HG02588 (cell line): ENCODE measurements at regions not wholly inside any gene's neighbourhood (a gene's known extent, or its start where the extent isn't known, plus 50 kb on each side); places are given as distances from the start of the nearest gene placed in this dataset.
"Not testable (repeated sequence)": the region's sequence is repeated elsewhere in the genome, so short reads cannot be mapped to it uniquely, and the experiment has no call there.

ENCODE experiments used
- ATAC-seq: cut with Tn5 transposase; IDR thresholded peaks from one replicate; pipeline ENCODE4 v1.9.1; 2021; ENCODE audit warnings: mild to moderate bottlenecking, moderate library complexity; ENCODE audit not compliant: unreplicated experiment

DNA sequence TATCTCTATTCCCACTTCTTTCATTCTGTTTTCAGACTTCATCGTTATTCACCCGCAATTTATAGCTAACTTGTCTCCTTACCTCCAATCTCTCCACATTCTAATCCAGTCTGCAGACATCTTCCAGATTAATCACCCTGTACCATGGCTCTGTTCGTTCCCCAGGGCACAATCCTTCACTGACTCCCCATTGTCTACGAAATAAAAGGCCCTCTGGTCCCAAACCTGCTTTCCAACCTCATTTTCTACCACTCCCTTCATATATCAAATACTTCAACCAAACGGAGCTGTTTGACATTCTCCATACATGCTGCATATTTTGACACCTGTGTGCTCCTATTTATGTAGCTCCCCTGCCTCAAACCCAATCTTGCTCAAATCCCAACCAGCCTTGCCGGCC, 1720.6 kb upstream of the WWC1 start:
- no peak for ATAC-seq

DNA sequence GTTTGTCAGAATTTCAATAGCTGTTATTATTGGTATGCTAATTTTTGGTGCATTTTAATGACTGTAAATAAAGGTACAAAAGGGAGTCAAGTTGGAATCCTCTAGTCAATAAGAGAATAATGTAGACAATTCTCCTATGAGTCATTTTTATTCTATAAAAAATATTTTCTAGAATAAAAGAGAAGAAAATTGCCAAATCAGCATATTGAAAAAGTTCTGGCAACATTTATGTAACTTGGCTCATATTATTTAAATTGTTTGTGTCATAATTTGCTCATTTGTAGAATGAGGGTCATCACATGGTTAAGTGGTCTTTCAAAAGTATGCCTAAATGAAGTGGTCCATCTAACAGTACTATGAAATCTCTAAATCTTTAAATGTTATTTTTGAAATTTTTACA, 1719.8 kb upstream of the WWC1 start:
- ATAC-seq, result no peak

DNA sequence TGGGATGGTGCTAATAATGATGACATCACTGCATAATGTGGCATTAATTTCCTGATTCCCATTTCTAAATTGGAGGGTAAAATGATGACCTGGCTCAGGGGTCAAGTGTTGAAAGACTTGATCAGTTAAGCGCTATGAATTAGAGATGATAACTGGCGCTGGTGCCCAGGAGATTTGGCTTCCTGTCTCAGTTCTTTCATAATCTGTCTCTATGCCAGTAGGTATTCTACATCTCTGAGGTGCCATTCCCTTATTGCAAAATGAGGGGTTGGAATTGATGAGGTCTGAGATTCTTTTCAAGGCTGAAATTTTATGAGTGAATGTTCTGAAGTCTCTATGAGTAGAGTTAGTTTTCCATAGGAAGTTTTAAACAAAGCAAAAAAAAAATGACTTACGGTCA, 1715.1 kb upstream of the WWC1 start:
- ATAC-seq, result no peak

DNA sequence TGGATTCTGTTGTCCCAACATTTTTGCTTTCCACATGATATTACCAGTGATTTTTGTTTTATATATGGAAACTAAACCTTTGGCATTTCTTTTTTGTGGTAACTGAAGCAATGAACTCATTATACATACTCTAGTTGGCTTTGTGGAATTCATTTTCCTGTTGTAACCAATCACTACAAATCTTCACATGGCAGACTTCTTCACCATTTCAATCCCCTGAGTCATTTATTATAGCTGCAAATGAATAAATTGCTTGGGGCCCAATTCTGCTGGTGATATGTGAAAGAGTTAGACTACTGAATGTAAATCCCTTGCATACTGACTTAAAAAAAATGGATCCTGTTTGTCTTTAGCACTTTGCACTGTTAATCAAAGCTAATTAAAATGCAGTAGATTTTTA, 1709.6 kb upstream of the WWC1 start:
- ATAC-seq, result no peak

DNA sequence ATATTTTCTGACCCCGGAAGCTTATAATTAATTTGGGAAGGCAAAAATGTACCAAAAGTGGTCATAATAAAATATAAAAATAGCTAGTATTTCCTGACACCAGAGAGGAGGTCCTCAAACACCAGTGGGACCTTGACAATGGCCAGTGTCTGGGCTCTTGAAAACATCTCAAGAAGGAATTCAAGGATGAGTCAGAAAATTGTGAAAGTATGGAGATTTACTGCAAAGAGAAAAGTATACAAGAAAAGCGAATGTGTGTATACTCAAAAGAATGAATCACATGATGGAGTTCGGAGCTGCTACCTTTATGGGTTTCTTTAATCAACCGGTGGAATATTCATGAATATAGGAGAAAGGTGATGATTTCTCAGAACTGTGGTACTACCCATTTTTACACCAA, 1709.0 kb upstream of the WWC1 start:
- ATAC-seq, result no peak

DNA sequence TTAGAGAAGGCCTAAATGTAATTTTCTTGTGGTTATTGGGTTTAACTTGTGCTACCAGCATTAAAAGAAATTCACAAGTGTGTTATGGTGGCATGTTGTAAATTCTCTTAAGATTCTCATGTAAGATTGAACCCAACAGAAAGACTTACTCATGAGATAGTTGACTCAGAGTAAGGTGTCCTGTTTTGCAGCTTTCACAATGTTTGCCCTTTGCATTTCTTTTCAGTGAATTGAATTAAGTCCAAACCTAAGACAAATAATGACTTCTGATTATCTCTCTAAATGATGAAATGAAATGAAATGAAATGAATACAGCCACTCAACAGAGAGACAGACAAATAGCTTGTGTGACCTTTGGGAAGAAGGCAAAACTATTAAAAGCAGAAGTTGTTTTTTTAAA, 1696.9 kb upstream of the WWC1 start:
- no peak for ATAC-seq

DNA sequence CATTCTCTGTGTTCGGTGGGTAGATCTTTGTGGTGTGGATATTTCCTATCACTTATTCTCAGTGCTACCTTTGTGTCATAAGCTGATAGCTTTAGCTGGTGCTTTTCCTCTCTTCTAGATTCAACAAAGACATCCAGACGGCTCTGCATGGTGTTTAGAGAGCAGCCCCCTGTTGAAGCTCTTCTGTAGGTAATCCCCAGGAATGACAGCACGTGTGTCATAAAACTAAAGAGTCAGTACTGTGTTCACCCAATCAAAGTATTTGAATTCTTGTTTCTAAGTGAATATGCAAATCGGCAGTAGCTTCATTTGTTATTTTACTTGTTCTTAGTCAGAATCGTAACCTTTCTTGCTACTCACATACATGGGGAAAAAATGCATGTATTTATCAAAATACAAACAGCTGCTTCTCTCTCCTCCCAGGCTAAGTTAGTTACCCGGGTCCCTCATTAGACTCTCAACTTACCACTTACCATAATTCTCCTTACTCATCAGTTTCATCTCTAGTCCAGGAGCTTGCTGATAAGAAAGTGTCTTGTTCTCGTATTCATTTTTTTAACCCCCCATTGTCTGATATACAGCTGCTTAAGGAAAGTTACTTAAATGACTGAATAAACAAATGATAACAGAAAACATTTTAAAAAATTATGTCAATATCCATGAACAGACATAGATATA, 1696.0 kb upstream of the WWC1 start:
- ATAC-seq, result no peak

DNA sequence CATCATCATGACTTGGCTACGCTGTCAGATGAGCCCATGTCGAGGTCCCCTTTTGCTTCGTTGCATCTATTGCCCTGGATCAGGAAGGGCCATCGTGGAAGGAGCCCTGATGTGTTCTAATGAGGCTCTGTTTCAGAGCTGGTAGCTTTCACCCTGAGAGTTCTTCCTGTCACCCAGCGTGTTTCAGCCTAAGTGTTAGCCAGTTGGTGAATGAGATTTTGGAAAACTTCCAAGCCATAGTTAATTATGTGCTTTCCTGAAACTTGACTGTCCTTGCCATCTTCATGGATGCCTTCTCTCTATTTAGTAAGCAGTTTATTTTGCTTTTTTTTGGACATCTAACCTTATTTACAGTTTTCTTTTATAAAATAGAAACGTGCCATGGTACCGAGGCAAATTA, 1695.4 kb upstream of the WWC1 start:
- no peak for ATAC-seq

DNA sequence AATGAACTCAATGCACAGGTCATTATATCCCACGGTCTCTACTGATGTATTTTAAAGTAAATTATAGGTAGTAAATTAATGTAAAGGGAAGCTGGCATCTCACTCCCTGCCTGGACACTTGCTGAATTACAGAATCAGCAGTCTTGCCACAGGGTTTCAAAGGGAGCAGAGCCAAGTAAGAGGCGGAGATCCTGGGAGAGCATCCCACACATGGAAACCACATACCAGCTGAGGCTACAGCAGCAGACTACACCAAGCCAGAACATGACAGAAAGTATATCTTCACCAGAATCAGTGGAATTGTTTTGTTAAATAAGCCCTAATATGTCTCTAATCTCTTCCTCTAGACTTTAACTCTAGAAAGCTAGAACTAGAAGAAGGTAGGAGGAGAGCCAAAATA, 1689.2 kb upstream of the WWC1 start:
- no peak for ATAC-seq

DNA sequence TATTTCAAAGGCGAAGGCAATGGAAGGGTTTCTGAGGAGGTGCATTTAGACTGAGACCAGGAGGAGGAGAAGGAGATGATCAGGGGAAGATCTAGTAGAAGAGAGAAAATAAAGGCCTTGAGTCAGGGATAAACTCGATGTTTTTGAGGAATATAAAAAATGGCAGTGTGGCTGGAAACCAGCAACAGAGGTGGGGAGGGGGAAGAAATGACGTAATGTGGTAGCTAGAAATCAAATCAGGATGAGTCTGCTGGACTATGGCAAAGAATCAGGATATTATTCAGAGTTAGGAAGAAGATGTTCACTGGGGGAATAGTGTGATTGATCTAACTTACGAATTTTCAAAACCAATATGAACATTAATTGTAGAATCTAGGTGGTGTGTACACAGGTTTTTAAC, 1673.9 kb upstream of the WWC1 start:
- no peak for ATAC-seq

DNA sequence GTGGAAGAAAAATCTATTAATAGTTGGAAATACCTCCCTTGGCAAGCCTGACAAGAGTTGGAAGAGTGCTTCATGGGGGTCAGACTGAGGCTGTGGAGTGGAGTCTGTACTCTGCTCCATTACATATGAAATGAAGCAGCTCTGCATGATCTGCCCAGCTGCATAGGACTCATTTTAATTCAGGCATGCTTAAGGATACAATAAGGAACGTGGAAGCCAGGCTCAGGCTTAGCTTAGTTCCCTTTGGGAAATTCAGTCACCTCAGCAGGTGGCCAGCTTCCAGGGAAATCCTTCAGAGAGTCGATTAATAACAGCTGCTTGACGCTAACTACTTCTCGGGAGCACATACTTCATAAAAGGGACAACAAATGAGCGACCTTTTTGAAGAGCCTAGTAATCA, 1672.9 kb upstream of the WWC1 start:
- no peak for ATAC-seq

DNA sequence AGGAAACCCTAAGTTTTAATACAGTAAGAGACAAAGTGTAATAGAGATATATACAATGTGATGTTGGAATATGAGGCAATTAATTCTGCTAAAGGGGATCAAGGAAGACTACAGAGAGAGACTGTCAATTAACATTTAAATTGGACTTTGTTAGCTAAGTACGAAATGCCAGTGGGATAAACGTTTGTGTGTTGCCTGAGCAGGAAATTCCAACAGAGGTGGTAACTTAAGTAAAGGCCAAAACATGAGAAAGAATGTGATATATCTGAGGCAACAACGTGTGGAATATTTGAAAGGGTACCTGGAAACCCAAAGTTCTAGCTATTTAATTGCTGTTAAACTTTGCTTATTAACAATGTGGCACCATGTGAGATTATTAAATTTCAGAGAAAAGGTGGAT, 1666.9 kb upstream of the WWC1 start:
- ATAC-seq, result no peak

DNA sequence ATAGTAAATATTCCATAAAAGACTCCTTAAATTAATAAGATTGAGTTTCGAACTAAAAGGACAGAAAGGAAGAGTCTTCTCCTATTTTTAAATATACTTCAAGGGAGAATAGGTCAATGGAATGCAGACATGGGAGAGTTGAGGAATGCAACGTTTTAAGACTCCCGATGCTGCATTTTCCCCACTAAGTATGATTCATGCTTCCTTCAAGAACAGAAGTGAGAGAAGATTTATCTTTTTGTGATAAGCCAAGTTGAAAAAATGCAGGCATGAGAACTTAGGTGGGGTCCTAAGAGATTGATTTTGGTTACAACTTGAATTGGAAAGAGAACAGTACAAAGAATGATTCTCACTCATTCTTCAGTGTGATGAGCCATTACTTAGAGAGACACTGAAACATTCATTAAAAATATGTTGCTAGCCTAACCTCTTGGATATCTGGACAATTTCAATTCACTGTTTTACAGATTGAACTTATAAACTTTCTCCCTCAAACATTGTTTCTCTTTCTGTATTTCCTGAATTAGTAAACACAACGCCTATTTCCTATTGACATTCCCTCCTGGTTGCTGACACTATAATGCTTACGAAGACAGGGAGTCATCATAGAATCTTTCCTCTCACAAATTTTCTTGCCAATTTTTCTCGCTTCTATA, 1666.1 kb upstream of the WWC1 start:
- ATAC-seq, result no peak

DNA sequence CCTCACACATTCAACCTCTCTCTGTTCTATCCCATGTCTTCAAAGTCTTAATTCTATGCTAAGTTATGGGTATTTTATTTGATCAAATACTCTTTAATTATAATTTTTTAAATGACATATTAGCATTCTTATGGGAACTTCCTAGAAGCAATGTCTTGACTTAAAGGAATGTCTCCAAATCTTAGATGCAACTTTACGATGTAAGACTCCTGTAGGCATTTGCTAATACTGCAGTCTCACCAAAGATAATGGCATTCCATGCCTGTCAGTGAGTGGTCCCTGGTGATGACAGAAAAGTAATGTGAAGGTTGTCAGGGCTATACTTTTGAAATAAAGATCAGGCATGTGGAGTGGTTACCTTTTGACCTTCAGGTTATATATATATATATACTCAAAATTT, 1654.2 kb upstream of the WWC1 start:
- no peak for ATAC-seq

DNA sequence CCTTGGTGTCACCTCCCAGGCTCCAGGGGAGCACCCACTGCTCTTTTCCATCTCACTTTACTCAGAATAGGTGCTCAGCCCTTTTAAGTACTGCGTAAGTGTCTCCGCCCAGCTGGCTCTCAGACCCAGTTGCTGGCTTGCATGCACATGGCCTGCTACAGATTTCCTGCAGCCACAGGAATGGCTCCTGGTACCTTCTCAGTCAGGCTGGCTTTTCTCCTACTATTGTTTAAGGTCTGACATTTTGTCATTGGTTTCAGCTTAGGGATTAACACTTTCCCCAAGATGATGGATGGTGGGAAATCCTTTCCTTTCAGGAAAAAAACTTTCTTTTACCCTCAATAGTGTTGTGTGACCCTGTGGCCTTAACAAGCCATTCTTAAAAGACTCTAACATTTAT, 1652.3 kb upstream of the WWC1 start:
- ATAC-seq, result no peak

DNA sequence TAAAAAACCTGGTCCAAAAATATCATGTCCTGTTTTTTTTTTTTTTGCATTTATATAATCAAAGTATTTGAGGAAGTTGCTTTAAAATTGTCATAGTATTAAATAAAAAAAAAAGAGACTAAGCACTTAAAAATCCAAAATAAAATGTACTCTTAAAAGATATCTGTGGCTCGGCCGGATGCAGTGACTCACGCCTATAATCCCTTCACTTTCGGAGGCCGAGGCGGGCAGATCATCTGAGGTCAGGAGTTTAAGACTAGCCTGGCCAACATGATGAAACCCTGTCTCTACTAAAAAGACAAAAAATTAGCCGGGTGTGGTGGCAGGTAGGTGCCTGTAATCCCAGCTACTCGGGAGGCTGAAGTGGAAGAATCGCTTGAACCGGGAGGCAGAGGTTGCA, 1651.3 kb upstream of the WWC1 start:
- not testable (repeated sequence) for ATAC-seq

DNA sequence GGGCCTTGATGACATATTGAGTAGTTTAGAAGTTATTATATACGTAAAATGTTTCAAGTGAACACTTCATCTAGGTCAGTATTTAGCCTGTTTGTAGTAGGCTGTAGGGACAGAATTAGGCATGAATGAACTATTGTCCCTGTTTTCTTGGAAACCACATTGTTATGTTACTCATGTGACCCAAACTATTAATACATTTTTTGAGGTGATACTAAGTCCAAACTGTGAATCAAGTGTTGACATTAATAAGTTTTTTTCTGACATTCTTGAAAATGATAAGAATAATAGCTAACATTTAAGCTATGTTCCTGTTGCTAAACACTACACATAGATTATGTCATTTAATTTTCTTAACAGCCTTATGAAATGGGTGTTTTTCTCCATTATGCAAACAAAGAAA, 1642.7 kb upstream of the WWC1 start:
- no peak for ATAC-seq

DNA sequence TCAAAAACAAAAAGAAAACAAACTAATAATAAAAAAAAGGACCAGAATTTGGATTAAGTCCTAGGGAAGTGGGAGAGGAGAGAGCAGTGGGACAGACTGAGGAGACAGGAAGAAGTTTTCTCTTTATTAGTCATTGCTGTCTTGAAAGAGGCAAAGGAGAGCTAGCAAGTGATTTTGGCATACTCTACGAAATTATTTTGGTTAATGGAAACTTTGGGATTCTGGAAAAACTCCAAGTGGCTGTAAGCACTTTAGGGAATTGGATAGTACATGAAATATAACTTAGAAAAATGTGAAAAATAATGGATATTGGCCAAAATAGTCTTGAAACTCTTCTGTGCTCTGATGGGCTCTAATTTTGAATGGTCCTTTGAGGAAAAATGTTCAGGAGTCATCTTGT, 1641.8 kb upstream of the WWC1 start:
- ATAC-seq, result no peak

DNA sequence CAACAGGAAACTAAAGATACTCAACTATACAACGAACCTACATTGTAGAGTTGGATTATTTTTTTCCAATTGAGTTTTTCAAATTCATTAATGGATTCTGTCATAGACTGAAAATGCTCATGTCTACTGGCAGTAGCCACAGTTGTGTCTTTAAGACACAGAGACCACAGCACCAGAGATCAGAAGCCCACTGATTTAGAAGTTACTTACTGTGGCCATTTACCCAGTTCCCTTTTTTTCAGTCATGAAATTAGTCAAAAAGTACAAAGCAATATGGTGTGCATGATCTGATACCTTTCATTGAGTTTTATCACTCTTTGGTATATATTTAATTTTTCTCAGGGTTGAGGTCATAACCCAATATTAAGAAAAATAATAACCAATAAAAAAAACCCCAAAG, 1640.2 kb upstream of the WWC1 start:
- no peak for ATAC-seq

DNA sequence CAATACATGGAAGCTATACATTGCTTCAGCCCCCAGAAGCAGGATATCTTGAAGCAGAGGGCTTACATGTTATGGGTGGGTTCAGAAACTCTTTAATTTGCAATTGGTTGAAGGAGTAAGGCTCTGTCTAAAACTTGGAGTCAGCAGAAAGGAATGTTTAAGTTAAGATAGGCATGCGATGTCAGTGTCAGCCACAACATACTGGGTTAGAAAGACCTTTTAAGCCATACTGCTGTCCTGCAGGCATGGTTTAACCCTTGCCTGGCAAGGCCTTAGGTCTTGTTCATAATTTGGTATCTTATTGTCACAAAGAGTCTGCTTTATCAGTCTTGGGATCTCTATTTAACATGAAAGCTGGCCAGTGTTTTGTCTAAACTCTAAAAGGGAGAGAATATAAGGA, 1619.6 kb upstream of the WWC1 start:
- ATAC-seq, result no peak

DNA sequence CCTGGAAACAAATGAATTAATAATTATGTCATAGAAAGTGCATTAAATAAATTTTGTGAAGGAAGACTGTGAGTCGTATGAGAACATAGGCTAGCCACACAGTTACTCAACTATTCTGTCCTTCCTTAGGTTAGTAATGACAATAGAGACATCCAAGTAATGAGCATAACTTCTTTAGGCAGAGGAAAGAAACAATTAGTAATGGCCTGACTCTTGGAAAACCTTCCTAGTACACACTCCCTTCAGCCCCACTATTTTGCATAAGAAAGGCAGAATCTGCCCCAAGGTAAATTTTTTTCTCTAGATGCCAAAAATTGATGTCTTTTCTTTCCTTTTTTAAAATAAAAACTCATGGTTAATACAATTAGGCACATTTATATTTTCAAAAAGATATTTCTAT, 1619.0 kb upstream of the WWC1 start:
- no peak for ATAC-seq

DNA sequence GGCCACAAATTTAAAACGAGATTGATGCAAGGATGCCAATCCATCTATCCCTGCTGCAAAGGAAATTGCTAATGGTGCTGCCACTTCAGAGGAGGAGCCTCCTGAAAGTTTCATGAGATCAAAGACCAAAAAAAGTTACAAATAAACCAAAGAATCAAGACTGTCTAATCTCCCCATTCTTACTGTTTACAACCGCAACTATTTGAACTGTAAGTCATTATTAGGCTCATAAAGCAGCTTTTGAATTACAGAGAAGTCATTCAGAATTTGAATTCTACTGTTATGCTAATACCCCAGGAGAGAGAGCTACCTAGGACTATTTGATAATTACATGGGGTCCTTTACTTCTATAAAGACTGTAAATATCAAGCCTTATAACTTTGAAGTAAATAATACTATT, 1613.6 kb upstream of the WWC1 start:
- ATAC-seq, result no peak

DNA sequence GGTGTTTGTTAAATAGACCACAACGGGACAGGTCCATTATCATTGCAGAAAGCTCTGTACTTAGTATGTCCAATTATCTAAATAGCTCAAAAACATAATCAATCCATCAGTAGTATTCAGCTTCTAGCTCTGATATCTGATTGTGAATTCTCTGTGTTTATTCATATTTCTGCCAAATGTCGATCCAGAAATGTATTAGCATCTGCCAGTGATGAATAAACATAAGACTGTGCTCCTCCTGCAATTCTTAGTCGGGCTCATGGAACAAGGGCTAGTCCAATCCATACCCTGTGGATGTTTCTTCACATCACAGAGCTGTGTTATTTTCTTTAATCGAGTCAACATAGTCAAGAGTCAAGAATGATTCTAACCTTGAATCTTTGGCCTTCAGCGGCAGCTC, 1612.1 kb upstream of the WWC1 start:
- no peak for ATAC-seq
